Karpas-422 (cell line): ENCODE measurements at regions not wholly inside any gene's neighbourhood (a gene's known extent, or its start where the extent isn't known, plus 50 kb on each side); places are given as distances from the start of the nearest gene placed in this dataset.
"Not testable (repeated sequence)": the region's sequence is repeated elsewhere in the genome, so short reads cannot be mapped to it uniquely, and the experiment has no call there.

Experiments used
- DNase-seq: peaks from one replicate; pipeline ENCODE4 v3.0.0-alpha.2; 2015
- H2AFZ ChIP-seq: fragments of 200-600 bp; sonication (generic); 2 replicates; pipeline ENCODE4 v1.6.1; 2014; ENCODE audit warnings: antibody characterized with exemption, low read length, mixed read lengths
- H3K27ac ChIP-seq: fragments of 200-600 bp; sonication (generic); 2 replicates; pipeline ENCODE4 v1.5.1; 2014; ENCODE audit warnings: mild to moderate bottlenecking, low read length, moderate library complexity
- H3K27me3 ChIP-seq: fragments of 200-600 bp; sonication (generic); 2 replicates; pipeline ENCODE4 v1.6.1; 2014; ENCODE audit warnings: low read length, mixed read lengths
- H3K36me3 ChIP-seq: fragments of 200-600 bp; sonication (generic); 2 replicates; pipeline ENCODE4 v1.6.1; 2014; ENCODE audit warnings: low read length, mixed read lengths; ENCODE audit not compliant: insufficient read depth
- H3K4me1 ChIP-seq: fragments of 200-600 bp; sonication (generic); 2 replicates; pipeline ENCODE4 v1.6.1; 2014; ENCODE audit warnings: mild to moderate bottlenecking, low read length, mixed read lengths
- H3K4me2 ChIP-seq: fragments of 200-600 bp; sonication (generic); 2 replicates; pipeline ENCODE4 v1.6.1; 2014; ENCODE audit warnings: low read length, low read depth, mild to moderate bottlenecking; ENCODE audit not compliant: poor library complexity, severe bottlenecking
- H3K4me3 ChIP-seq: fragments of 200-600 bp; sonication (generic); 2 replicates; pipeline ENCODE4 v1.5.1; 2014; ENCODE audit warnings: mild to moderate bottlenecking, antibody characterized with exemption, low read length, mixed read lengths
- H3K79me2 ChIP-seq: fragments of 200-600 bp; sonication (generic); 2 replicates; pipeline ENCODE4 v1.6.1; 2014; ENCODE audit warnings: mild to moderate bottlenecking, low read length, mixed read lengths
- H3K9ac ChIP-seq: fragments of 200-600 bp; sonication (generic); 2 replicates; pipeline ENCODE4 v1.6.0; 2014; ENCODE audit warnings: low read length
- H3K9me2 ChIP-seq: fragments of 200-600 bp; sonication (generic), shearing (Covaris generic); replicated peaks from 2 replicates; pipeline ENCODE4 v1.6.0; 2014; ENCODE audit warnings: mild to moderate bottlenecking, low read length, moderate library complexity; ENCODE audit not compliant: insufficient read depth
- H3K9me3 ChIP-seq: fragments of 300-700, 200-600 bp; sonication (generic); 2 replicates; pipeline ENCODE4 v1.6.1; 2014; ENCODE audit warnings: low read length, mixed read lengths
- H4K20me1 ChIP-seq: fragments of 200-600 bp; sonication (generic); 2 replicates; pipeline ENCODE4 v1.6.1; 2014; ENCODE audit warnings: mild to moderate bottlenecking, antibody characterized with exemption, low read length, low read depth; ENCODE audit not compliant: insufficient read depth

- Histone ChIP-seq H3K4me3 (no peak overlapping the region), H3K9me2 (no peaks in the 10 kb centered on the region), H3K79me2 (no peaks in the 10 kb centered on the region), H3K9me3 (no peaks in the 10 kb centered on the region), H4K20me1 (no peaks in the 10 kb centered on the region), H2AFZ (no peak overlapping the region), H3K27ac (no peak overlapping the region), H3K9ac (no peak overlapping the region), H3K27me3 (no peaks in the 10 kb centered on the region), H3K36me3 (no peaks in the 10 kb centered on the region), H3K4me1 (peaks cover 9% of the 10 kb centered on the region), H3K4me2 (no peak overlapping the region)
- no peak for DNase-seq
Measured at GRCh38 chr1:232859216-232859615, 54.0 kb downstream of the MAP10 start.

- Histone ChIP-seq H4K20me1 (no peaks in the 10 kb centered on the region), H3K36me3 (no peaks in the 10 kb centered on the region), H3K9me2 (no peaks in the 10 kb centered on the region), H3K4me3 (no peak overlapping the region), H3K79me2 (no peaks in the 10 kb centered on the region), H2AFZ (no peak overlapping the region), H3K9me3 (no peaks in the 10 kb centered on the region), H3K4me1 (no peaks in the 10 kb centered on the region), H3K27me3 (0 out of 2 replicates have a peak, but pooled peaks cover 4% of the 10 kb centered on the region), H3K27ac (no peak overlapping the region), H3K4me2 (no peak overlapping the region), H3K9ac (no peak overlapping the region)
- no peak for DNase-seq
Measured at GRCh38 chr1:232861107-232861506, 55.9 kb downstream of the MAP10 start.

GRCh38 chr1:232863544-232864275 is 58.5 kb downstream of the MAP10 start:
- H3K36me3 ChIP-seq = no peaks in the 10 kb centered on the region
- no peak overlapping the region for H3K4me3 ChIP-seq
- H4K20me1 ChIP-seq = no peaks in the 10 kb centered on the region
- no peak overlapping the region for H3K9ac ChIP-seq
- H3K4me2 ChIP-seq = no peak overlapping the region
- no peak for DNase-seq
- no peaks in the 10 kb centered on the region for H3K79me2 ChIP-seq
- H3K27ac ChIP-seq = no peak overlapping the region
- H3K9me3 ChIP-seq = no peaks in the 10 kb centered on the region
- H2AFZ ChIP-seq = no peak overlapping the region
- no peaks in the 10 kb centered on the region for H3K9me2 ChIP-seq
- H3K4me1 ChIP-seq = no peaks in the 10 kb centered on the region
- 0 out of 2 replicates have a peak, but pooled peaks cover 4% of the 10 kb centered on the region for H3K27me3 ChIP-seq

GRCh38 chr1:232865102-232865931 is 60.1 kb downstream of the MAP10 start:
- DNase-seq = no peak
- Histone ChIP-seq H3K4me1 (no peaks in the 10 kb centered on the region), H2AFZ (no peak overlapping the region), H3K27me3 (0 out of 2 replicates have a peak, but pooled peaks cover 4% of the 10 kb centered on the region), H3K4me2 (no peak overlapping the region), H3K9ac (no peak overlapping the region), H3K36me3 (no peaks in the 10 kb centered on the region), H3K4me3 (no peak overlapping the region), H3K27ac (no peak overlapping the region), H3K79me2 (no peaks in the 10 kb centered on the region), H3K9me3 (no peaks in the 10 kb centered on the region), H3K9me2 (no peaks in the 10 kb centered on the region), H4K20me1 (no peaks in the 10 kb centered on the region)

- Histone ChIP-seq H3K9me2 (no peaks in the 10 kb centered on the region), H3K36me3 (no peaks in the 10 kb centered on the region), H3K27me3 (0 out of 2 replicates have a peak, but pooled peaks cover 4% of the 10 kb centered on the region), H3K79me2 (no peaks in the 10 kb centered on the region), H3K4me3 (no peak overlapping the region), H3K27ac (no peak overlapping the region), H2AFZ (no peak overlapping the region), H3K9ac (no peak overlapping the region), H4K20me1 (no peaks in the 10 kb centered on the region), H3K9me3 (no peaks in the 10 kb centered on the region), H3K4me1 (peaks cover 14% of the 10 kb centered on the region), H3K4me2 (no peak overlapping the region)
- DNase-seq = no peak
Measured at GRCh38 chr1:232868793-232869491, 63.7 kb downstream of the MAP10 start.

GRCh38 chr1:232871291-232871969 is 66.2 kb downstream of the MAP10 start:
- H3K27me3 ChIP-seq, H3K27ac ChIP-seq, H3K4me2 ChIP-seq, H3K9me3 ChIP-seq, H3K9ac ChIP-seq, H3K4me3 ChIP-seq, DNase-seq, H3K9me2 ChIP-seq, H2AFZ ChIP-seq, H3K79me2 ChIP-seq, H3K36me3 ChIP-seq, H4K20me1 ChIP-seq: not testable (repeated sequence)
- peaks cover 16% of the 10 kb centered on the region for H3K4me1 ChIP-seq

- Histone ChIP-seq H3K36me3 (no peaks in the 10 kb centered on the region), H3K4me1 (peaks cover 18% of the 10 kb centered on the region), H3K27ac (no peak overlapping the region), H2AFZ (no peak overlapping the region), H3K4me2 (no peak overlapping the region), H3K9ac (no peak overlapping the region), H3K4me3 (no peak overlapping the region), H3K79me2 (no peaks in the 10 kb centered on the region), H4K20me1 (no peaks in the 10 kb centered on the region), H3K27me3 (no peaks in the 10 kb centered on the region), H3K9me2 (no peaks in the 10 kb centered on the region), H3K9me3 (no peaks in the 10 kb centered on the region)
- no peak for DNase-seq
Measured at GRCh38 chr1:232872284-232872683, 67.1 kb downstream of the MAP10 start.
